Trophoblast cell (in vitro differentiated cells and primary cell): ENCODE measurements at regions not wholly inside any gene's neighbourhood (a gene's known extent, or its start where the extent isn't known, plus 50 kb on each side); places are given as distances from the start of the nearest gene placed in this dataset.

Source experiments
- DNase-seq, 2 donors: peaks; one replicate each; pipeline ENCODE4 v3.0.0-alpha.2; 2016
- H2AFZ ChIP-seq: 2 replicates; pipeline ENCODE4 v1.6.1; 2013; ENCODE audit warnings: low read length, moderate library complexity, mild to moderate bottlenecking; ENCODE audit not compliant: insufficient read depth, poor library complexity
- H2AK5ac ChIP-seq: 2 replicates; pipeline ENCODE4 v1.6.1; 2013; ENCODE audit warnings: mild to moderate bottlenecking, low read length
- H2BK120ac ChIP-seq: 2 replicates; pipeline ENCODE4 v1.6.1; 2013; ENCODE audit warnings: low read length, mild to moderate bottlenecking, moderate library complexity; ENCODE audit not compliant: insufficient read depth, poor library complexity
- H2BK12ac ChIP-seq: 2 replicates; pipeline ENCODE4 v1.6.1; 2013; ENCODE audit warnings: mild to moderate bottlenecking, low read length, moderate library complexity
- H2BK5ac ChIP-seq: 2 replicates; pipeline ENCODE4 v1.6.1; 2013; ENCODE audit warnings: low read length, low read depth, moderate library complexity, mild to moderate bottlenecking; ENCODE audit not compliant: poor library complexity
- H3K14ac ChIP-seq: 2 replicates; pipeline ENCODE4 v1.6.1; 2013; ENCODE audit warnings: mild to moderate bottlenecking, low read length
- H3K18ac ChIP-seq: 2 replicates; pipeline ENCODE4 v1.6.1; 2013; ENCODE audit warnings: mild to moderate bottlenecking, low read length
- H3K23ac ChIP-seq: 2 replicates; pipeline ENCODE4 v1.6.1; 2013; ENCODE audit warnings: low read length
- H3K27ac ChIP-seq: 2 replicates; pipeline ENCODE4 v1.5.1; 2013; ENCODE audit warnings: low read depth, mild to moderate bottlenecking, inconsistent platforms, low read length, moderate library complexity
- H3K27me3 ChIP-seq: 2 replicates; pipeline ENCODE4 v1.6.1; 2013; ENCODE audit warnings: inconsistent platforms, mild to moderate bottlenecking, low read length, moderate library complexity; ENCODE audit not compliant: insufficient read depth
- H3K36me3 ChIP-seq, 2 experiments: 1 replicate in 1 of 2; 2 replicates in 1 of 2; pipeline ENCODE4 v1.6.1; 2013; ENCODE audit warnings: low read length in 2 of 2, mild to moderate bottlenecking in 2 of 2, moderate library complexity in 1 of 2; ENCODE audit not compliant: insufficient read depth in 2 of 2, control insufficient read depth in 1 of 2
- H3K4ac ChIP-seq: 2 replicates; pipeline ENCODE4 v1.6.1; 2013; ENCODE audit warnings: low read depth, mild to moderate bottlenecking, low read length, moderate library complexity
- H3K4me1 ChIP-seq, 2 experiments: 1 replicate in 1 of 2; 2 replicates in 1 of 2; pipeline ENCODE4 v1.6.1; 2013; ENCODE audit warnings: low read length in 2 of 2, mild to moderate bottlenecking in 2 of 2, moderate library complexity in 1 of 2; ENCODE audit not compliant: insufficient read depth in 2 of 2, control insufficient read depth in 1 of 2
- H3K4me2 ChIP-seq: 2 replicates; pipeline ENCODE4 v1.6.1; 2013; ENCODE audit warnings: inconsistent platforms, mild to moderate bottlenecking, low read length, moderate library complexity
- H3K4me3 ChIP-seq: 2 replicates; pipeline ENCODE4 v1.5.1; 2013; ENCODE audit warnings: mild to moderate bottlenecking, low read depth, low read length, inconsistent platforms
- H3K79me1 ChIP-seq: one replicate; pipeline ENCODE4 v1.6.1; 2013; ENCODE audit warnings: low read length
- H3K79me2 ChIP-seq: 2 replicates; pipeline ENCODE4 v1.6.1; 2013; ENCODE audit warnings: low read length, mild to moderate bottlenecking; ENCODE audit not compliant: control insufficient read depth, insufficient read depth, poor library complexity
- H3K9ac ChIP-seq: 2 replicates; pipeline ENCODE4 v1.6.1; 2013; ENCODE audit warnings: mild to moderate bottlenecking, low read length
- H3K9me3 ChIP-seq: 2 replicates; pipeline ENCODE4 v1.6.1; 2013; ENCODE audit warnings: low read depth, mild to moderate bottlenecking, control low read depth, inconsistent platforms, low read length; ENCODE audit not compliant: insufficient read depth
- H4K12ac ChIP-seq: 2 replicates; pipeline ENCODE4 v1.6.1; 2013; ENCODE audit warnings: low read depth, mild to moderate bottlenecking, low read length, moderate library complexity
- H4K8ac ChIP-seq: 2 replicates; pipeline ENCODE4 v1.6.1; 2013; ENCODE audit warnings: low read depth, mild to moderate bottlenecking, low read length, moderate library complexity
- H4K91ac ChIP-seq: one replicate; pipeline ENCODE4 v1.6.1; 2013; ENCODE audit warnings: low read depth, mild to moderate bottlenecking, low read length, moderate library complexity
- WGBS: extraction: QIAGEN DNeasy Blood & Tissue Kit; methylation state at CpG from one replicate; pipeline ENCODE4 v1.1.7; 2013; ENCODE audit warnings: missing lambda C conversion rate; ENCODE audit not compliant: insufficient read length, insufficient coverage; ENCODE audit errors: extremely low coverage; 5-methylcytosine and 5-hydroxymethylcytosine counted together

- Histone ChIP-seq H4K91ac (no peak overlapping the region), H3K36me3 (peaks cover 0 to 1% of the 10 kb centered on the region in 2 experiments), H3K27ac (no peak overlapping the region), H2BK5ac (no peak overlapping the region), H2BK120ac (no peak overlapping the region), H3K9me3 (no peaks in the 10 kb centered on the region), H3K9ac (no peak overlapping the region), H3K18ac (no peak overlapping the region), H3K14ac (no peak overlapping the region), H3K79me2 (no peaks in the 10 kb centered on the region), H2BK12ac (no peak overlapping the region), H2AK5ac (no peak overlapping the region), H4K12ac (no peak overlapping the region), H4K8ac (no peak overlapping the region), H3K4me2 (no peak overlapping the region), H3K4me3 (no peak overlapping the region), H3K4ac (no peak overlapping the region), H3K27me3 (no peaks in the 10 kb centered on the region), H2AFZ (no peak overlapping the region), H3K79me1 (no peaks in the 10 kb centered on the region), H3K23ac (no peak overlapping the region), H3K4me1 (peaks cover 0 to 5% of the 10 kb centered on the region in 2 experiments)
- no CpG with 5 or more reads among the region's 7 CpGs for WGBS
- DNase-seq = no peak
Observed at GRCh38 chr2:64711252-64711800, 57.6 kb upstream of the SERTAD2 start.

GRCh38 chr2:64713686-64714085, 60.0 kb upstream of the SERTAD2 start:
- no peak overlapping the region for H3K23ac ChIP-seq
- no peak overlapping the region for H3K4me2 ChIP-seq
- H3K79me2 ChIP-seq = no peaks in the 10 kb centered on the region
- H3K79me1 ChIP-seq = no peaks in the 10 kb centered on the region
- H2BK120ac ChIP-seq = no peak overlapping the region
- H3K4me1 ChIP-seq = peaks cover 0 to 5% of the 10 kb centered on the region in 2 experiments
- no peak overlapping the region for H3K18ac ChIP-seq
- no peaks in the 10 kb centered on the region for H3K9me3 ChIP-seq
- H4K91ac ChIP-seq = no peak overlapping the region
- H2BK5ac ChIP-seq = no peak overlapping the region
- H3K27ac ChIP-seq = no peak overlapping the region
- no peak overlapping the region for H3K4ac ChIP-seq
- H2AK5ac ChIP-seq = no peak overlapping the region
- WGBS = no CpG with 5 or more reads among the region's 2 CpGs
- DNase-seq = no peak
- H2AFZ ChIP-seq = no peak overlapping the region
- no peak overlapping the region for H4K8ac ChIP-seq
- H4K12ac ChIP-seq = no peak overlapping the region
- no peak overlapping the region for H3K14ac ChIP-seq
- H3K4me3 ChIP-seq = no peak overlapping the region
- no peak overlapping the region for H3K9ac ChIP-seq
- no peaks in the 10 kb centered on the region for H3K27me3 ChIP-seq
- no peak overlapping the region for H2BK12ac ChIP-seq
- peaks cover 0 to 1% of the 10 kb centered on the region in 2 experiments for H3K36me3 ChIP-seq

- no peak overlapping the region for H2BK12ac ChIP-seq
- no peak overlapping the region for H2AFZ ChIP-seq
- H3K4ac ChIP-seq = no peak overlapping the region
- H3K9me3 ChIP-seq = no peaks in the 10 kb centered on the region
- no peaks in the 10 kb centered on the region for H3K27me3 ChIP-seq
- no peak overlapping the region for H3K18ac ChIP-seq
- no peak overlapping the region for H4K8ac ChIP-seq
- no CpG with 5 or more reads among the region's 7 CpGs for WGBS
- H3K23ac ChIP-seq = no peak overlapping the region
- no peak overlapping the region for H4K12ac ChIP-seq
- H4K91ac ChIP-seq = no peak overlapping the region
- H3K4me3 ChIP-seq = no peak overlapping the region
- no peak for DNase-seq
- no peak overlapping the region for H2AK5ac ChIP-seq
- H3K9ac ChIP-seq = no peak overlapping the region
- H2BK120ac ChIP-seq = no peak overlapping the region
- H3K79me1 ChIP-seq = no peaks in the 10 kb centered on the region
- H3K4me1 ChIP-seq = peaks cover 0 to 3% of the 10 kb centered on the region in 2 experiments
- no peak overlapping the region for H2BK5ac ChIP-seq
- peaks cover 0 to 1% of the 10 kb centered on the region in 2 experiments for H3K36me3 ChIP-seq
- H3K79me2 ChIP-seq = no peaks in the 10 kb centered on the region
- no peak overlapping the region for H3K27ac ChIP-seq
- H3K4me2 ChIP-seq = no peak overlapping the region
- H3K14ac ChIP-seq = no peak overlapping the region
Observed at GRCh38 chr2:64716569-64716968, 62.9 kb upstream of the SERTAD2 start.

- Histone ChIP-seq H3K36me3 (peaks cover 0 to 1% of the 10 kb centered on the region in 2 experiments), H2AK5ac (no peak overlapping the region), H4K12ac (no peak overlapping the region), H3K18ac (no peak overlapping the region), H2AFZ (no peak overlapping the region), H3K4me3 (no peak overlapping the region), H3K79me2 (no peaks in the 10 kb centered on the region), H3K27ac (no peak overlapping the region), H3K79me1 (no peaks in the 10 kb centered on the region), H3K4me1 (peaks cover 0 to 3% of the 10 kb centered on the region in 2 experiments), H3K23ac (no peak overlapping the region), H2BK120ac (no peak overlapping the region), H3K14ac (no peak overlapping the region), H2BK5ac (no peak overlapping the region), H3K27me3 (no peaks in the 10 kb centered on the region), H3K9ac (no peak overlapping the region), H4K91ac (no peak overlapping the region), H3K4ac (no peak overlapping the region), H4K8ac (no peak overlapping the region), H3K4me2 (no peak overlapping the region), H3K9me3 (no peaks in the 10 kb centered on the region), H2BK12ac (no peak overlapping the region)
- no peak for DNase-seq
- no CpG with 5 or more reads among the region's 4 CpGs for WGBS
Observed at GRCh38 chr2:64718250-64718885, 64.7 kb upstream of the SERTAD2 start.
